Urinary bladder (tissue), 3 donors: ENCODE measurements at regions not wholly inside any gene's neighbourhood (a gene's known extent, or its start where the extent isn't known, plus 50 kb on each side); places are given as distances from the start of the nearest gene placed in this dataset.
A peak's percentile ranks its signal among the peaks of the same experiment; 100 is the strongest.

Experiments used
- DNase-seq: peaks from one replicate; pipeline ENCODE4 v3.0.0-alpha.2; 2015; ENCODE audit errors: extremely low spot score
- H3K27ac ChIP-seq: one replicate; pipeline ENCODE4 v1.5.1; 2013; ENCODE audit warnings: low read depth, mild to moderate bottlenecking, moderate library complexity
- H3K36me3 ChIP-seq: one replicate; pipeline ENCODE4 v1.6.1; 2013; ENCODE audit warnings: mild to moderate bottlenecking, moderate library complexity; ENCODE audit not compliant: insufficient read depth
- H3K4me1 ChIP-seq: one replicate; pipeline ENCODE4 v1.6.1; 2013; ENCODE audit warnings: mild to moderate bottlenecking, moderate library complexity; ENCODE audit not compliant: insufficient read depth
- H3K4me3 ChIP-seq: one replicate; pipeline ENCODE4 v1.5.1; 2013; ENCODE audit warnings: low read depth, low read length
- WGBS: extraction: QIAGEN DNeasy Blood & Tissue Kit; methylation state at CpG from one replicate; pipeline ENCODE4 v1.1.7; 2013; 5-methylcytosine and 5-hydroxymethylcytosine counted together
- donor health status: healthy with polysubstance abuse.
- donor health status: healthy.

GRCh38 chr2:12379143-12379542 lies 337.6 kb upstream of the TRIB2 start:
- DNase-seq: no peak
- Histone ChIP-seq H3K27ac (no peak overlapping the region), H3K36me3 (no peaks in the 10 kb centered on the region), H3K4me3 (no peak overlapping the region), H3K4me1 (no peaks in the 10 kb centered on the region)
- 97% methylated on average over 1 of the region's 1 CpG for WGBS

DNA sequence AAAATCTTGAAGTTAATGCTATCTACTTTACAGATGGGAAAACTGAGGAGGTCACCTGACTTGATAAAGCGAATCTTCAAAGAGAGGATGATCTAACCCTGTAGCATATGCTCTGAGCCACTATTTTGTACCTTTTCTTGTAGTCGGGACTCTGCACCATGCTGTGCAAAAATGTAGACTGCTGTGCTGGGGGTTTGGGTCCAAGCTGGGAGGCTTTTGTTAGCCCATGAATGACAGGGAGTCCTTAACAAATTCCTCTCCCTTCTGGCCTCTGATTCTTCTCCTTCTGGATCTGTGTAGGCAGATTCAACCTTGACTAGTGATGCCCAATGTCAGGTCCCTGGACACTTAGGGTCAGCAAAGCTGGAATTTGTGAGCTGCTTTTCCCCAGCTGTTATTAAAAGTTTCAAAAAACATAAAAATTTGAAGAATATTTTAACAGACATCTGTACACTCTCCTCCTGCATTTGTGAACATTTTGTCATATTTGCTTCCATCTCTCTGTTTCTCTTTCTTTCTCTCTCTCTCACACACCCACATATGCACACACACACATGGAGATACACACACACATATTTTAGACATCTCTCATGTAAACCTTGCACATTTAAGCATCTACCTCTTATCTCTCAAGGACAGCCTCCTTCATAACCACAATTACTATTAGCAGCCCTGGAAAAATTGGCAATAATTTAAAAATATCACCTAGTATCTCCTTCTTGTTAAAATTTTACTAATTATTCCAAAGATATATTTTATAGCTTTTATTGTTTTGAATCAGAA lies 335.0 kb upstream of the TRIB2 start:
- WGBS: 82% methylated on average over 2 of the region's 2 CpGs
- Histone ChIP-seq H3K27ac (no peak overlapping the region), H3K36me3 (no peaks in the 10 kb centered on the region), H3K4me3 (no peak overlapping the region), H3K4me1 (no peaks in the 10 kb centered on the region)
- DNase-seq: no peak

DNA sequence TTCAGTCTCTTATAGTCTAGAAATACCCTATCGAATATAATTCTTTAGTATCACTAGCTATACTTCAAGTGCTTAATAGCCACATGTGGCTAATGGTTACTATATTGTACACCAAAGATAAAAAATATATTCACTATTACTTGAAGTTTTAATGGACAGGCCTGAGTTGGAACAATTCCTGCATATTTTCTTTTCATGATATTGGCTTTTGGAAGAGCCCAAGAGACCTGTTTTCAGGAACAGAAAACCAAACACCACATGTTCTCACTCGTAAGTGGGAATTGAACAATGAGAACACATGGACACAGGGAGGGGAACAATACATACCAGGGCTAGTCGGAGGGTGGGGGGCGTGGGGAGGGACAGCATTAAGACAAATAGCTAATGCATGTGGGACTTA lies 334.4 kb upstream of the TRIB2 start:
- no peak for DNase-seq
- Histone ChIP-seq H3K4me3 (no peak overlapping the region), H3K4me1 (no peaks in the 10 kb centered on the region), H3K27ac (no peak overlapping the region), H3K36me3 (no peaks in the 10 kb centered on the region)
- WGBS: 84% methylated on average over 4 of the region's 4 CpGs

GRCh38 chr2:12389344-12390045 lies 327.2 kb upstream of the TRIB2 start:
- no peak for DNase-seq

DNA sequence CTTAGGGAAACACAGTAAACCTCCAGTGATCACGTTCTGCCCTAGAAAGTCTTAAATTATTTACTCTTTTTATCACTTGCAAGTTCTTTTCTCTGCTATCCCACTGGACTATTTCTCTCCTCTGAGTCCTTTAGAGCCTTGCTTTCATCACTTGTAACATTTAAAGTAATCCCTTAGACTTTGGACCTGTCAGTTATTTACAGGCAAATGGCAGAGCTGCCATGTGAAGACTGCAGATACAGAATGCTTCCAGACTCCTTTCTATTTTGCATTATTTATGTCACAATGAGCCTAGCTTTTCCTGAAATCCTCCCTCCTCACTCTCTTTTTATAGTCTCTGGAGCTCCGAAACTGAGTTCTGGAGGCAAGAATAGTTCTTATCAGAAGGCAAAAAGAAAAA lies 325.6 kb upstream of the TRIB2 start:
- no peaks in the 10 kb centered on the region for H3K4me1 ChIP-seq
- 25% methylated on average over 2 of the region's 2 CpGs for WGBS
- DNase-seq: no peak
- H3K27ac ChIP-seq: no peak overlapping the region
- no peak overlapping the region for H3K4me3 ChIP-seq
- H3K36me3 ChIP-seq: no peaks in the 10 kb centered on the region

More at GRCh38 chr2:12389344-12390045, 327.2 kb upstream of the TRIB2 start:
- H3K36me3 ChIP-seq: no peaks in the 10 kb centered on the region
- no peak overlapping the region for H3K27ac ChIP-seq
- H3K4me1 ChIP-seq: no peaks in the 10 kb centered on the region
- H3K4me3 ChIP-seq: no peak overlapping the region
- WGBS: 70% methylated on average over 9 of the region's 9 CpGs

- Histone ChIP-seq H3K27ac (no peak overlapping the region), H3K36me3 (no peaks in the 10 kb centered on the region), H3K4me1 (no peaks in the 10 kb centered on the region), H3K4me3 (no peak overlapping the region)
- peak; percentile 20 for DNase-seq
- 87% methylated on average over 6 of the region's 6 CpGs for WGBS
Observed at GRCh38 chr2:12396699-12397098, 320.0 kb upstream of the TRIB2 start.

GRCh38 chr2:12397854-12398253 lies 318.9 kb upstream of the TRIB2 start:
- no peak overlapping the region for H3K4me3 ChIP-seq
- no peaks in the 10 kb centered on the region for H3K36me3 ChIP-seq
- no peak overlapping the region for H3K27ac ChIP-seq
- 67% methylated on average over 9 of the region's 9 CpGs for WGBS
- no peak for DNase-seq
- H3K4me1 ChIP-seq: no peaks in the 10 kb centered on the region

GRCh38 chr2:12399240-12399639 lies 317.5 kb upstream of the TRIB2 start:
- H3K4me1 ChIP-seq: no peaks in the 10 kb centered on the region
- H3K27ac ChIP-seq: no peak overlapping the region
- H3K36me3 ChIP-seq: no peaks in the 10 kb centered on the region
- no peak for DNase-seq
- WGBS: 81% methylated on average over 3 of the region's 3 CpGs
- H3K4me3 ChIP-seq: no peak overlapping the region

- H3K4me3 ChIP-seq: no peak overlapping the region
- 80% methylated on average over 3 of the region's 3 CpGs for WGBS
- no peaks in the 10 kb centered on the region for H3K4me1 ChIP-seq
- no peaks in the 10 kb centered on the region for H3K36me3 ChIP-seq
- no peak overlapping the region for H3K27ac ChIP-seq
- no peak for DNase-seq
Observed at GRCh38 chr2:12400543-12400942, 316.2 kb upstream of the TRIB2 start.

DNA sequence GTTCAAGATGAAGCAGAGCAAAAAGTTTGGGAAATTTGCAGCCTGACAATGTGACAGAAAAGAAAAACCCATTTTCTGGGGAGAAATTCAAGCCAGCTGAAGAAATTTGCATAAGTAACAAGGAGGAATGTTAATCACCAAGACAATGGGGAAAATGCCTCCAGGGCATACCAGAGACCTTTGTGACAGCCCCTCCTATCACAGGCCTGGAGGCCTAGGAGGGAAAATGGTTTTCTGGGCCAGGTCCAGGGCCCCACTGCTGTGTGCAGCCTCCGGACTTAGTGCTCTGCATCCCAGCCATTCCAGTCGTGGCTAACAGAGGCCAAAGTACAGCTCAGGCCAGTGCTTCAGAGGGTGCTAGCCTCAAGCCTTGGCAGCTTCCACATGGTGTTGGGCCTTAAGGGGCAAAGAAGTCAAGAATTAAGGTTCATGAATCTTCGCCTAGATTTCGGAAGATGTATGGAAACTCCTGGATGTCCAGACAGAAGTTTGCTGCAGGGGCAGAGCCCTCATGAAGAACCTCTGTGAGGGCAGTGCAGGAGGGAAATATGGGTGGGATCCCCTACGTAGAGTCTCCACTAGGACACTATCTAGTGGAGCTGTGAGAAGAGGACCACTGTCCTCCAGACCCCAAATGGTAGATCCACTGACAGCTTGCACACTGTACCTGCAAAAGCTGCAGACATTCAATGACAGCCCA lies 314.1 kb upstream of the TRIB2 start:
- no peak for DNase-seq
- 98% methylated on average over 5 of the region's 5 CpGs for WGBS
- H3K4me1 ChIP-seq: no peaks in the 10 kb centered on the region
- H3K27ac ChIP-seq: no peak overlapping the region
- H3K36me3 ChIP-seq: no peaks in the 10 kb centered on the region
- no peak overlapping the region for H3K4me3 ChIP-seq

DNA sequence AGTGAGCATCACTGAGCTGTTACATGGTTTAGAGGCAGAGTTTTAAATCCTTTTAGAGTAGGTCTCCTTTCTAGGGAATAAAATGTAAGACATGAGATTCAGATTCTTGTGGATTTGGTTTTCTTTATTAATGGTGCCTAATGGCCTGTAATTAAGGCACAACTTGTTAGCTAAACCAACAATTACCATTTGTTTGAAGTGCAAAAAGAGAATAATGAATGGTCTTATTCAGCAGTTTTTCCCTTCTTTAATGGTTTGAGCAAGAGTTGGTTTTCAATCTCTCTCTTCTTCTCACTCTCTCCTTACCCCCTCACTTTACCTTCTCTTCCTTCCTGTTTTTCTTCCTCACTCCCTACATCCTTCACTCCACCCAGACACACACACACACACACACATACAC lies 312.2 kb upstream of the TRIB2 start:
- Histone ChIP-seq H3K27ac (no peak overlapping the region), H3K36me3 (no peaks in the 10 kb centered on the region), H3K4me3 (no peak overlapping the region), H3K4me1 (no peaks in the 10 kb centered on the region)
- no peak for DNase-seq

DNA sequence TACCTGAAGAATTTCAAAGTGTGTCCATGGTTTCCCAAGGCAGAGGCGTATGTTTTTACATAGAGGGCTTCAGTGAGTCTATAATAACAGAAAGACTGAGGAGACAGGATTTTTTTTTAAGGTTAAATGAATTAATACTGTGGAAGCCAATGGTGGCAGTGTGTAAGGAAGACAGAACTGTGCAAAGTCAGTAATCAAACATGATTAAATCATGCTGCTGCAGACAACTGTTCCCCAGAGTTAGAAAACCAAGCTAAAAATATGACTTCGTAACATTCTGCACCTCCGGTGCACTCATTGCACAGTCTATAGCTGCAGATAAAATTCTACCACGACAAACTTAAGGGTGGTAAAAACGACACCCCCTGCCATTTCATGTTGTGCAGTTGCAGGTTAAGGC lies 309.6 kb upstream of the TRIB2 start:
- WGBS: 89% methylated on average over 5 of the region's 5 CpGs
- no peak overlapping the region for H3K4me3 ChIP-seq
- DNase-seq: no peak
- H3K36me3 ChIP-seq: no peaks in the 10 kb centered on the region
- H3K4me1 ChIP-seq: no peaks in the 10 kb centered on the region
- H3K27ac ChIP-seq: no peak overlapping the region

DNA sequence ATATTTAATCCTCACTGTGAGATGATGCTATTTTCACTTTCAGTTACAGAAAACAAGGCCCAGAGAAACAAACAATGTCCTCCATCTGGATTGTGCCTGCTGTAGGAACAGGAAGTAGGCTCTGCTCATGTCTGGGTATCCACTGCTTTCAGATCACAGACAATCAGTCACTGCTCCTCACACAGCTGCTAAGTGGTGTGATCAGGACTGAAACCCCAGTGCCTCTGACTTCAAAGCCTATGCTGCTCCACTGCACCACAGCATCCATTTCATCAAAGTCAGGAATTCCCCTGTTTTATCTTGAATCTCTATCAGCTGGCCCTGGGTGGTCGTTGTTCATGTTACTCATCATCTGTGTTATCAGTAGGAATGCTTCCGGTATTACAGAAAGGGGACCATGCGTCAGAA lies 303.8 kb upstream of the TRIB2 start:
- 56% methylated on average over 3 of the region's 3 CpGs for WGBS
- Histone ChIP-seq H3K4me3 (no peak overlapping the region), H3K4me1 (no peaks in the 10 kb centered on the region), H3K27ac (no peak overlapping the region), H3K36me3 (no peaks in the 10 kb centered on the region)
- DNase-seq: no peak

- Histone ChIP-seq H3K4me3 (no peak overlapping the region), H3K36me3 (no peaks in the 10 kb centered on the region), H3K27ac (no peak overlapping the region), H3K4me1 (no peaks in the 10 kb centered on the region)
- DNase-seq: no peak
- 97% methylated on average over 3 of the region's 3 CpGs for WGBS
Observed at GRCh38 chr2:12415536-12415935, 301.2 kb upstream of the TRIB2 start.
